ENCODE measurements at regions not wholly inside any gene's neighbourhood (a gene's known extent, or its start where the extent isn't known, plus 50 kb on each side); places are given as distances from the start of the nearest gene placed in this dataset.

- H4K20me1 ChIP-seq (ENCODE audit: insufficient read depth) = no peaks in the 10 kb centered on the region
- H3K4me2 ChIP-seq = no peak overlapping the region
- no peak overlapping the region for H3K27ac ChIP-seq
- no peaks in the 10 kb centered on the region for H3K27me3 ChIP-seq (ENCODE audit: insufficient read depth, low read depth)
- H3K36me3 ChIP-seq (ENCODE audit: insufficient read depth) = no peaks in the 10 kb centered on the region
- no peak for TF ChIP-seq CTCF (conservative IDR thresholded peaks at IDR 0.05; ENCODE audit: low read depth, low read length)
- H2AFZ ChIP-seq (ENCODE audit: low read depth) = no peak overlapping the region
- H3K4me1 ChIP-seq (ENCODE audit: low read depth, poor library complexity, severe bottlenecking) = no peaks in the 10 kb centered on the region
- H3K4me3 ChIP-seq (IDR thresholded peaks at IDR 0.05; ENCODE audit: insufficient read depth, low read depth, low read length) = no peak overlapping the region
- no peak overlapping the region for H3K9ac ChIP-seq
- no peaks in the 10 kb centered on the region for H3K79me2 ChIP-seq (ENCODE audit: insufficient read depth, low read depth)
Observed at GRCh38 chr7:68050627-68051026, 1054.0 kb downstream of the TYW1 start.

GRCh38 chr7:68058014-68058413, 1061.4 kb downstream of the TYW1 start:
- Histone ChIP-seq H3K27ac (no peak overlapping the region), H3K27me3 (ENCODE audit: insufficient read depth, low read depth) (no peaks in the 10 kb centered on the region), H4K20me1 (ENCODE audit: insufficient read depth) (no peaks in the 10 kb centered on the region), H3K4me2 (no peak overlapping the region), H3K79me2 (ENCODE audit: insufficient read depth, low read depth) (no peaks in the 10 kb centered on the region), H3K9ac (no peak overlapping the region), H3K4me3 (IDR thresholded peaks at IDR 0.05; ENCODE audit: insufficient read depth, low read depth, low read length) (no peak overlapping the region), H3K36me3 (ENCODE audit: insufficient read depth) (no peaks in the 10 kb centered on the region), H3K4me1 (ENCODE audit: low read depth, poor library complexity, severe bottlenecking) (no peaks in the 10 kb centered on the region), H2AFZ (ENCODE audit: low read depth) (no peak overlapping the region)
- no peak for TF ChIP-seq CTCF (conservative IDR thresholded peaks at IDR 0.05; ENCODE audit: low read depth, low read length)

- Histone ChIP-seq H4K20me1 (ENCODE audit: insufficient read depth) (no peaks in the 10 kb centered on the region), H3K4me1 (ENCODE audit: low read depth, poor library complexity, severe bottlenecking) (no peaks in the 10 kb centered on the region), H3K27ac (no peak overlapping the region), H2AFZ (ENCODE audit: low read depth) (no peak overlapping the region), H3K79me2 (ENCODE audit: insufficient read depth, low read depth) (no peaks in the 10 kb centered on the region), H3K9ac (no peak overlapping the region), H3K36me3 (ENCODE audit: insufficient read depth) (no peaks in the 10 kb centered on the region), H3K4me2 (no peak overlapping the region), H3K27me3 (ENCODE audit: insufficient read depth, low read depth) (no peaks in the 10 kb centered on the region), H3K4me3 (IDR thresholded peaks at IDR 0.05; ENCODE audit: insufficient read depth, low read depth, low read length) (no peak overlapping the region)
- TF ChIP-seq CTCF (conservative IDR thresholded peaks at IDR 0.05; ENCODE audit: low read depth, low read length) = peak; percentile 47
Observed at GRCh38 chr7:68063171-68063570, 1066.5 kb downstream of the TYW1 start.

GRCh38 chr7:68065581-68065980, 1068.9 kb downstream of the TYW1 start:
- no peak overlapping the region for H3K4me2 ChIP-seq
- no peak overlapping the region for H3K9ac ChIP-seq
- no peak for TF ChIP-seq CTCF (conservative IDR thresholded peaks at IDR 0.05; ENCODE audit: low read depth, low read length)
- no peak overlapping the region for H2AFZ ChIP-seq (ENCODE audit: low read depth)
- H4K20me1 ChIP-seq (ENCODE audit: insufficient read depth) = no peaks in the 10 kb centered on the region
- no peak overlapping the region for H3K4me3 ChIP-seq (IDR thresholded peaks at IDR 0.05; ENCODE audit: insufficient read depth, low read depth, low read length)
- H3K27me3 ChIP-seq (ENCODE audit: insufficient read depth, low read depth) = no peaks in the 10 kb centered on the region
- H3K27ac ChIP-seq = no peak overlapping the region
- no peaks in the 10 kb centered on the region for H3K4me1 ChIP-seq (ENCODE audit: low read depth, poor library complexity, severe bottlenecking)
- no peaks in the 10 kb centered on the region for H3K36me3 ChIP-seq (ENCODE audit: insufficient read depth)
- H3K79me2 ChIP-seq (ENCODE audit: insufficient read depth, low read depth) = no peaks in the 10 kb centered on the region

GRCh38 chr7:68067845-68068244, 1071.2 kb downstream of the TYW1 start:
- no peak overlapping the region for H3K4me3 ChIP-seq (IDR thresholded peaks at IDR 0.05; ENCODE audit: insufficient read depth, low read depth, low read length)
- H3K4me1 ChIP-seq (ENCODE audit: low read depth, poor library complexity, severe bottlenecking) = no peaks in the 10 kb centered on the region
- no peaks in the 10 kb centered on the region for H3K27me3 ChIP-seq (ENCODE audit: insufficient read depth, low read depth)
- H3K27ac ChIP-seq = no peak overlapping the region
- H3K4me2 ChIP-seq = no peak overlapping the region
- H3K9ac ChIP-seq = no peak overlapping the region
- H4K20me1 ChIP-seq (ENCODE audit: insufficient read depth) = no peaks in the 10 kb centered on the region
- no peaks in the 10 kb centered on the region for H3K36me3 ChIP-seq (ENCODE audit: insufficient read depth)
- no peak for TF ChIP-seq CTCF (conservative IDR thresholded peaks at IDR 0.05; ENCODE audit: low read depth, low read length)
- no peaks in the 10 kb centered on the region for H3K79me2 ChIP-seq (ENCODE audit: insufficient read depth, low read depth)
- H2AFZ ChIP-seq (ENCODE audit: low read depth) = no peak overlapping the region
